ENCODE measurements at regions not wholly inside any gene's neighbourhood (a gene's known extent, or its start where the extent isn't known, plus 50 kb on each side); places are given as distances from the start of the nearest gene placed in this dataset.
"Not testable (repeated sequence)": the region's sequence is repeated elsewhere in the genome, so short reads cannot be mapped to it uniquely, and the experiment has no call there.

DNA sequence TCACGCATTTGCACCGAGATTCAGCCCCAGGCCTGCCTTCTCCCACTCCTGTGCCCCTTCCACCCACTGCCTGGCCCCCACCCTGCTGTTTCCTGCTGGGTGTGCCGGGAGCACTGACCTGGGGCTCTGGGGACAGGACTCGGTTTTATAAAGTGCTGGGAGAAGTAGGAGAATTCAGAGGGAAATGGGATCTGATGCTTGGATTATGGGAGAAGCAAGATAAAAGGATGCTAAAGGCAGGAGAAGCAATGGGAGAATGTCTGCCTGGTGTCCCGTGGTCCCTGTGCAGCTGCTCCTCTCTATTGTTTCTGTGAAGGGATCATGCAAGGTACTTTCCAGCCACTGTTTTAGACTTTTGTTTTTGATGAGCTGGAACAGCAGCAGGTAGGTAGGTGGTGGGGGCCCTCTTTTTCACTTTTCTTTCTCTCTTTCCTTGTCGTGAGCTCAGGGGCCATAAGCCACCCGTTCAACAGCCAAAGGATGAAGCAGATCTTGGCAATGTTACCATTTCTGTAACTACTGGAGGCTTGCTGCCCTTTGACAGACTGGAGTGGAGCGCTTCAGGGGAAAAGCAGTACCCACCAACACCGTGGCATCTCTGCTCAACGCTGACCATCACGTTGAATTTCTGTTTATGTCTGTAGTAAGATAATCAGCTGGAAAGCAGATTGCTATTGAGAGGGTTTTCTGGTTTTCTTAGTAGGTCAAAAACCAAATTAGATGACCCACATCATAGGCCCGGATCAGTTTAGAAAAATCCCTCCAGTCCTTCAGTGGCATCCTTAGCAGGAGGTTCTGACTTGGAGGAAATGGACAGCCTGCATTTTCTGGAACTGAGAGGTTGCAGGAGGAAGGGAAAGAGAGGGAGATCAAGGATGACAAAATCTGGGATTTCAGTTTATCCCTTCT, 63.8 kb upstream of the ENPP6 start:
- Mint-ChIP-seq H3K4me3 (ENCODE audit: unreplicated experiment) (no peak overlapping the region), H3K9me3 (ENCODE audit: unreplicated experiment) (peaks cover 4% of the 10 kb centered on the region), H3K27me3 (ENCODE audit: insufficient read depth, unreplicated experiment) (no peaks in the 10 kb centered on the region), H3K27ac (ENCODE audit: low read depth, unreplicated experiment) (no peak overlapping the region), H3K4me1 (ENCODE audit: insufficient read depth, unreplicated experiment) (no peaks in the 10 kb centered on the region), H3K36me3 (ENCODE audit: insufficient read depth, unreplicated experiment) (no peaks in the 10 kb centered on the region)
- BruUV-seq (replicated peaks) = no TSS peak
- intact Hi-C loops (cut with micrococcal nuclease) = loop anchor here (1.0 to 2.0 kb wide), 2 partner anchors 13 to 119 kb away; no protein-coding TSS in a partner anchor
- TF ChIP-seq, protein P1, sequence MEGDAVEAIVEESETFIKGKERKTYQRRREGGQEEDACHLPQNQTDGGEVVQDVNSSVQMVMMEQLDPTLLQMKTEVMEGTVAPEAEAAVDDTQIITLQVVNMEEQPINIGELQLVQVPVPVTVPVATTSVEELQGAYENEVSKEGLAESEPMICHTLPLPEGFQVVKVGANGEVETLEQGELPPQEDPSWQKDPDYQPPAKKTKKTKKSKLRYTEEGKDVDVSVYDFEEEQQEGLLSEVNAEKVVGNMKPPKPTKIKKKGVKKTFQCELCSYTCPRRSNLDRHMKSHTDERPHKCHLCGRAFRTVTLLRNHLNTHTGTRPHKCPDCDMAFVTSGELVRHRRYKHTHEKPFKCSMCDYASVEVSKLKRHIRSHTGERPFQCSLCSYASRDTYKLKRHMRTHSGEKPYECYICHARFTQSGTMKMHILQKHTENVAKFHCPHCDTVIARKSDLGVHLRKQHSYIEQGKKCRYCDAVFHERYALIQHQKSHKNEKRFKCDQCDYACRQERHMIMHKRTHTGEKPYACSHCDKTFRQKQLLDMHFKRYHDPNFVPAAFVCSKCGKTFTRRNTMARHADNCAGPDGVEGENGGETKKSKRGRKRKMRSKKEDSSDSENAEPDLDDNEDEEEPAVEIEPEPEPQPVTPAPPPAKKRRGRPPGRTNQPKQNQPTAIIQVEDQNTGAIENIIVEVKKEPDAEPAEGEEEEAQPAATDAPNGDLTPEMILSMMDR (IDR thresholded peaks at IDR 0.05; ENCODE audit: unreplicated experiment) = no peak
- ChIA-PET CTCF (interaction anchor here (0.8 to 4.4 kb wide), 3 partner anchors 13 to 251 kb away, joined by 4 to 34 read pairs (median 4); no protein-coding TSS in a partner anchor), POLR2A (interaction anchor here (1.3 to 1.6 kb wide), 4 partner anchors 102 to 256 kb away, joined by 3 to 5 read pairs (median 3); no protein-coding TSS in a partner anchor)
- no peak for DNase-seq (ENCODE audit: unreplicated experiment)

DNA sequence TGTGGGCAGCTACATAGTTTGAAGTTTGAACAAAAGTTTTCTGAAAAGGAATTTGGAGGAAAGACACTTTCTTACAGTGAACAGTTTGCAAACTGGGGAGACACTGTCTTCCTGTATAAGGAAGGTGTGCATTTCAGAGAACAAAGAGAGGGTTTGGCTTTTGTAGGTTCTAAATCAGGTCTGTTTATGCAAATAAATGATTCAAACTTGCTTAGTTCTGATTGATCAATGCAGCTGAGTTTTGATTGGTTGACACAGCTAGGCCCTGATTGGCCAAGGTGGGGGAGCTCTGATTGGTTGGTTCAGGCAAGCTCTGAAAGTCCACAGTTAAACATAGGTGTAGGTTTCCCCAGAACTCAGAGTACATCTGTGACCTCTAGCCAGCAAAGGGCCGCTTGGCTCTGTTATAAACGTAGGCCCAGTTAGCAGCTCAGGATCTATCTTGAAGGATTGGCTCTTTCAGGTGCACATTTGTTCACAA, 63.0 kb upstream of the ENPP6 start:
- CTCF ChIA-PET = interaction anchor here (0.7 to 4.4 kb wide), 3 partner anchors 12 to 609 kb away, joined by 3 to 34 read pairs (median 4); no protein-coding TSS in a partner anchor

DNA sequence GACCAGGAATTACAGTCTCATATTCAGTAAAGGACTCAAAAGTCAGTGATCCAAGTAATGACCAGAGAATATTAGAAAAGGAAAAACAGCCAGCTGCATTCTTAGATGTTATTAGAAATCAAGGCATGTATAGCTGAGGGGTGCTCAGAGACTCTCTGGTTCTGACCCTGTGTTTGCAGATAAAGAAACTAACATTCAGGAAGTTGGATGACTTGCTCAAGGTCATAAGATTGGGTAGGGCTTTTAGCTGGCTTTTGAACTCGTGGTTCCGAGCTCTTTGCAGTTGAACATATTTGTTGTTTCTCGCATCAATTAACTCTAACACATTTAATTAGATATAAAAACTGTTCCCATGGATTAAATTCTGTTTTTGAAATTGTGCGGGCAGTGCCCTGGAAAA, 62.5 kb upstream of the ENPP6 start:
- POLR2A ChIA-PET = interaction anchor here (0.6 to 1.2 kb wide), 3 partner anchors 257 to 1274 kb away, joined by 3 read pairs; no protein-coding TSS in a partner anchor
- Mint-ChIP-seq H3K4me1 (ENCODE audit: insufficient read depth, unreplicated experiment) (no peaks in the 10 kb centered on the region), H3K27me3 (ENCODE audit: insufficient read depth, unreplicated experiment) (no peaks in the 10 kb centered on the region), H3K9me3 (ENCODE audit: unreplicated experiment) (peaks cover 10% of the 10 kb centered on the region), H3K4me3 (ENCODE audit: unreplicated experiment) (no peak overlapping the region), H3K36me3 (ENCODE audit: insufficient read depth, unreplicated experiment) (no peaks in the 10 kb centered on the region), H3K27ac (ENCODE audit: low read depth, unreplicated experiment) (no peak overlapping the region)
- BruUV-seq (replicated peaks) = no TSS peak
- CTCF ChIA-PET = interaction anchor here (0.7 to 4.4 kb wide), 3 partner anchors 11 to 610 kb away, joined by 3 to 34 read pairs (median 4); no protein-coding TSS in a partner anchor
- TF ChIP-seq, protein P1 (IDR thresholded peaks at IDR 0.05; ENCODE audit: unreplicated experiment) = no peak
- no peak for DNase-seq (ENCODE audit: unreplicated experiment)
- intact Hi-C loops (cut with micrococcal nuclease) = no loop called here

More for the DNA sequence above, 63.0 kb upstream of the ENPP6 start:
- Mint-ChIP-seq H3K4me1 (ENCODE audit: insufficient read depth, unreplicated experiment) (no peaks in the 10 kb centered on the region), H3K36me3 (ENCODE audit: insufficient read depth, unreplicated experiment) (no peaks in the 10 kb centered on the region), H3K9me3 (ENCODE audit: unreplicated experiment) (peaks cover 10% of the 10 kb centered on the region), H3K4me3 (ENCODE audit: unreplicated experiment) (no peak overlapping the region), H3K27me3 (ENCODE audit: insufficient read depth, unreplicated experiment) (no peaks in the 10 kb centered on the region), H3K27ac (ENCODE audit: low read depth, unreplicated experiment) (no peak overlapping the region)
- POLR2A ChIA-PET = interaction anchor here (0.6 to 1.6 kb wide), 6 partner anchors 103 to 1273 kb away, joined by 3 to 5 read pairs (median 3); no protein-coding TSS in a partner anchor
- TF ChIP-seq, protein P1 (IDR thresholded peaks at IDR 0.05; ENCODE audit: unreplicated experiment) = no peak
- no peak for DNase-seq (ENCODE audit: unreplicated experiment)
- intact Hi-C loops (cut with micrococcal nuclease) = no loop called here
- no TSS peak for BruUV-seq (replicated peaks)

DNA sequence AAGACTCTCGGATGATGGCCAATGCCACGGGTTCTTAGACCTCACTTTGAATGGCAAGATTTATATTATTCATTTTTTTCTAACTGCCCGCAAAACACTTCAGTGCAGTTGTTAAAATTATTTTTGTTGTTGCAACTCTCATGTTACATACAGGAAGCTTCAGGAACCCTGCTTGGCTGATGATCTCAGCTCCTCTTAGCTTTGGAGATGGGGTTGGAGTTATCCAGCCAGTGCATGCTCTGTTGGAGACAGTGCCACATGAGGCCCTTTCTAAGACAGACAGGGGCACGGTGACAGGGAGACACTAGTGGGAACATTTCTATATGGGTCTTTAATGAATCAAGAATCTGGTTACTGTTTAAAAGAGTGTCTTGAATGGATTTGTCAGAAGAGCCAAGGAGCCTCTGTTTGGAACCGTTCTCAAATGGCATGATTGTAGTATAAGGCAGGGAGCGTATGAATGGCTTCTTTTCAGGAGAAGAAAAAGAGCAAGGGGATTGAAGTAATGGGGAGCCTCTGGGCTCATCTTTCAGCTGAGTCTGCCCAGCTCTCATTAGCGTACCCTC, 61.9 kb upstream of the ENPP6 start:
- no TSS peak for BruUV-seq (replicated peaks)
- H3K27me3 Mint-ChIP-seq (ENCODE audit: insufficient read depth, unreplicated experiment) = no peaks in the 10 kb centered on the region
- H3K9me3 Mint-ChIP-seq (ENCODE audit: unreplicated experiment) = peaks cover 10% of the 10 kb centered on the region
- ChIA-PET POLR2A (interaction anchor here (1.2 kb wide), 1 partner anchor 258 kb away, joined by 3 read pairs; no protein-coding TSS in a partner anchor), CTCF (interaction anchor here (0.7 to 4.4 kb wide), 3 partner anchors 11 to 610 kb away, joined by 3 to 34 read pairs (median 4); no protein-coding TSS in a partner anchor)
- intact Hi-C loops (cut with micrococcal nuclease) = no loop called here
- H3K27ac Mint-ChIP-seq (ENCODE audit: low read depth, unreplicated experiment) = no peak overlapping the region
- TF ChIP-seq, protein P1 (IDR thresholded peaks at IDR 0.05; ENCODE audit: unreplicated experiment) = no peak
- H3K4me3 Mint-ChIP-seq (ENCODE audit: unreplicated experiment) = no peak overlapping the region
- no peaks in the 10 kb centered on the region for H3K36me3 Mint-ChIP-seq (ENCODE audit: insufficient read depth, unreplicated experiment)
- no peaks in the 10 kb centered on the region for H3K4me1 Mint-ChIP-seq (ENCODE audit: insufficient read depth, unreplicated experiment)
- DNase-seq (ENCODE audit: unreplicated experiment) = no peak

DNA sequence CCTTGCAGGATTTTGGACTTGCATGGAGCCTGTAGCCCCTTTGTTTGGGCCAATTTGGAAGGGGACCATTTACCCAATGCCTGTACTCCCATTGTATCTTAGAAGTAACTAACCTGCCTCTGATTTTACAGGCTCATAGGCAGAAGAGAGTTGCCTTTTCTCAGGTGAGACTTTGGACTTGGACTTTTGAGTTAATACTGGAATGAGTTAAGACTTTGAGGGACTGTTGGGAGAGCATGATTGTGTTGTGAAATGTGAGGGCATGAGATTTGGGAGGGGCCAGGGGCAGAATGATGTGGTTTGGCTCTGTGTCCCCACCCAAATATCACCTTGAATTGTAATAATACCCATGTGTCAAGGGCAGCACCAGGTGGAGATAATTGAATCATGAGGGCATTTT, 60.1 kb upstream of the ENPP6 start:
- H3K27ac Mint-ChIP-seq (ENCODE audit: low read depth, unreplicated experiment); H3K9me3 Mint-ChIP-seq (ENCODE audit: unreplicated experiment); intact Hi-C loops (cut with micrococcal nuclease); H3K36me3 Mint-ChIP-seq (ENCODE audit: insufficient read depth, unreplicated experiment); POLR2A ChIA-PET; H3K4me1 Mint-ChIP-seq (ENCODE audit: insufficient read depth, unreplicated experiment); DNase-seq (ENCODE audit: unreplicated experiment); H3K27me3 Mint-ChIP-seq (ENCODE audit: insufficient read depth, unreplicated experiment); H3K4me3 Mint-ChIP-seq (ENCODE audit: unreplicated experiment); CTCF ChIA-PET; BruUV-seq (replicated peaks): not testable (repeated sequence)

Data from MCF 10A (cell line).